ENCODE measurements at regions not wholly inside any gene's neighbourhood (a gene's known extent, or its start where the extent isn't known, plus 50 kb on each side); places are given as distances from the start of the nearest gene placed in this dataset.

DNA sequence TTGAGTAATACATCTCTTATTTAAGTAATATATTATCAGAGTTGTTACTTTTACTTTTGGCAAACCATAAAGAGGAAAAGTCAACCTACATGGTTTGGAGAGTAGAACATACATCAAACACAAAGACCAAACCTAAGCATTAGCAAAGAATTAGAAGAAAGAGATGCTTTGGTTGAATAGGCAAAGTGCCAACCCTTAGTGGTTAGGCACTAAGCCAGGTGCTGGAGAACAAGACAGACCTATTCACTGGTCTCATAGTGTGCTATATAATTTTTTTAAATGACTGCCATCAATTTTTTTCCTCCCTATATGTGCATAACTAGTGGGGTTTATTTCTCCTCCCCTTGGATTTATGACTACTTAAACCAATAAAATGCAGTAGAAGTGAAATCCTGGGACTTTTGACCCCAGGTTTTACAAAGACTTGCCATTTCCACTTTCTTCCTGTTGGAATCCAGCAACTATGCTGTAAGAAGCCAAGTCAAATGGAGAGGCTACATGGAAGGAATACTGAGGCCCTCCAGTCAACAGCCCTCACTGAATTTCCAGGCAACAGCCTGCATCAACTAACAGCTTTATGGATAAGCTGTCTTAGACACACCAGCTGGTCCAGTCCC is 69.8 kb upstream of the HAO2 start:
- no peak for DNase-seq (ENCODE audit: low read depth in 2 of 2, low spot score in 1 of 2)

DNA sequence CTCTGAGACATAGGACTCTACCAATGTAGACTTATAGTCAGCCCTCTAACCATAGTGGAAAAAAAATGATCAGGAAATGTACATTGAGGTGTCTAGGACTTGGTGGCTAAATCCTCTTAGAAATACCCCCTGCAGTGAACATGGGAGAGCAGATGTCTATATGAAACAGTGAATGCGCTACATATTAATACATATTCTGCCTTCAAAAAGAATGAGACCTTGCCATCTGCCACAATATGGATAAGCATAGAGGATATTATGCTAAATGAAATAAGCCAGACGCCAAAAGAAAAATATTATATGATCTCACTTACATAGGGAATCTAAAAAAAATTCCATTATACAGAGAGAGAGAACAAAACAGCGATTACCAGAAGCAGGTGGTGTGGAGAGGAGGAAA is 66.6 kb upstream of the HAO2 start:
- no peak for DNase-seq (ENCODE audit: low read depth in 2 of 2, low spot score in 1 of 2)

DNA sequence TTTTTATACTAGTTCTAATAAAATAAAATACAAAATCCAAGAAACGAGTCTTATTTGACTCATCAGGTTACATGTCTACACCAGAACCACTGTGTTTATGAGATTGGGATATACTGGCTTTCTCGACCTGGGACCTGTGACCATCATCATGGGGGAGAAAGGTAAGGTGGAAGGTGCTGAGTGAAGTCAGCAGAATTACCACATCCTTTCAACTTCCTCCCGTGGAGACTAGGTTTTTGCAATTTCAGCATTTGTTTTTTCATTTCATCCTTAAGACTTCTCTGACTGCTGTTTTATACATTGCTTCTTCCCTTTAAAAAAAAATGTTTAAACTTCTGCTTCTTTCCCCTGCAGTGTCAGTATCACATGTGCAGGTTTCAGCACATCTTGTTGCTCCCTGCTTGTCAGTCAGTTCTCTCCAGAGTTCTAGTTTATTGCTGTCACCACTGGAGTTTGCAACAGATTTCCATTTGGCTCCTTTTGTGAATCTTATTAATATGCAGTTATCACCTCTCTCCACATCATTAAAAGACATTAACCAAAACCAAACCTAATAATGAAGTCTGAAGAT is 60.4 kb upstream of the HAO2 start:
- DNase-seq (ENCODE audit: low read depth in 2 of 2, low spot score in 1 of 2) = no peak

DNA sequence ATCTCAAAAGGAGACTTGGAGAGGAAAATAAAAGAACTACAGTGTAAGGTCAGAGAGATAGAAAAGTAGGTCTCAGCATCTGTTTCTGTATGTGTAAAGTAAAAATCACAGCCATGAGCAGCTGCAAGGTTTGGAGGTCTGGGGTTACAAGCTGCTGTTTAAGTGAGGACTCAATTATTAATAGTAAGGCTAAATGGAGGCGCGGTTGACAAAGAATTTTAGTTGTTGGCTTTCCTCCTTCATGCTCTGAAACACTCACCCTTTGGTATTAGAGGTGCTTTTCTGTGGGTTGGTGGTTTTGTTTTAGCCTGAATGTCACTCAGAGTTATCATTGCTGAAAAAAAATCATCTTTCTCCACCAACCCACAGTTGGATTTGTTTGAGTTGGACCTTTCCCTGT is 59.8 kb upstream of the HAO2 start:
- DNase-seq (ENCODE audit: low read depth in 2 of 2, low spot score in 1 of 2) = no peak

DNA sequence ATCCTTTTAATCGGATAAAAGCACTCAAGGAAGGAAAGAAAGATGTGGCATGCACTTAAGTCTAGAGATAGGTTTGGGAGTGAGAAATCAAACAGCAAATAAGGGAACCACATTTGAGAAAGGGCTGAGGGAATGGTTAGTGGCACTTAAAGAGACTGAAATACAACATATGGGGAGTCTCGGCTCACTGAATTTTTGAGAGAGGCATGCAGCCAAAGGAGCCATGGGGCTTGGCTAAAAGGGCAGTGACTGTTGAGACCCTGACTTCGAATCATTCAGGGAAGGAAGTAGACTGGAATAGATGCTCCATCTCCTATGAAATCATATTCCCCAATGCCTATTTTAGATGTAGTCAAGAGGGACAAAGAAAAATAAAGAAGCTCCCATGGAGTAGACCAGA is 58.3 kb upstream of the HAO2 start:
- DNase-seq (ENCODE audit: low read depth in 2 of 2, low spot score in 1 of 2) = no peak

DNA sequence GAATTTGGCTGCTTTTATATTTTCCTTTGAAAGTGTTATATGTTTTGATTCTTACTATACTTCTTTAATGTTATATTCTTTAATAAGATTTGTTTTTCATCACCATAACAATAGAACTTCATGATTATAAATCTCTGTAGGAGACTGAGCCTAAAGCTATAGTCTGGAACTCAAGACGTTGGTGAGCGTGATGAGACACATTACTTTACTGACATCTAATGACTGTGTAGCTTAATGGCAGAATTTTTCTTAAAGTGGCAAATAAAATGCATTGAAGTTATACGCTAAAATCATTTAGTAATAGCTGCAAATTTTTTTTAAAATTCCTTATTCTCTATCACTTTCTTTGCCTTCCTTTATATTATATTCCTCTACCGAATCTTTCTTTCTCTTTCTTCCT is 56.1 kb upstream of the HAO2 start:
- DNase-seq (ENCODE audit: low read depth in 2 of 2, low spot score in 1 of 2) = no peak

DNA sequence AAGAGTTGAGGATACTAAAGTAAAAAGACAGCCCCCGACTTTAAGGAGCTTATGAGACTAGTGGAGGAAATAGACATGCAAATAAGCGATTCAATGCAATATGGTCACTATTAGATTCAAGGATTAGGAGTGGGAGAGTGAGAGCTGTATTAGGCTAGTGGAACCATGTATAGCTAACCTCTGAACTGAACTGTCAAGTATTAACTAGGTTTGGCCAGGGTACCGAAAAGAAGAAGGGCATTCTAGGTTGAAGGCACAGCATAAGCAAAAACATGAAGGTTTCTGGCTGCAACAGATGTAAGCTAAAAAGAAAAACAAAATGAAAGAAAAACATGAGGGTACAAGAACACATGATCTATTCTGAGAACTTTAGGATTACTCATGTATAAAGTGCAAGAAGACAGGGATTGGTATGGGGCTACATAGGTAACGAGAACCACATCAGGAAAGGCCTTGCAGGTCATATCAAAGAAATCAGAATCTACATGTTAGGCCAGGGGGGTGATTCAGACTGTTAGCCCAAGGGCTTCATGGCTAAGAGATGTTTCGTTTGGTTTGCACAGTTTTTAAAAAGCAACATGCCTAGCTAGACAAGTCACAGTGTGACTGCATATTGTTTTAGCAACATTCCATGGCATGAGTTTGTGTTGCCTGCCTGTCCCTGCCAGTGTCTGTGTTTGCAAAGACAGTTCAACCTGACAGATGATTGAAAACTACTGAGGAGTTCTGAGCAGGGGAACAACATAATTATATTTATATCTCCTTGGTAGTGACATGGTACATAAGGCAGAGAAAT is 54.4 kb upstream of the HAO2 start:
- no peak for DNase-seq (ENCODE audit: low read depth in 2 of 2, low spot score in 1 of 2)

DNA sequence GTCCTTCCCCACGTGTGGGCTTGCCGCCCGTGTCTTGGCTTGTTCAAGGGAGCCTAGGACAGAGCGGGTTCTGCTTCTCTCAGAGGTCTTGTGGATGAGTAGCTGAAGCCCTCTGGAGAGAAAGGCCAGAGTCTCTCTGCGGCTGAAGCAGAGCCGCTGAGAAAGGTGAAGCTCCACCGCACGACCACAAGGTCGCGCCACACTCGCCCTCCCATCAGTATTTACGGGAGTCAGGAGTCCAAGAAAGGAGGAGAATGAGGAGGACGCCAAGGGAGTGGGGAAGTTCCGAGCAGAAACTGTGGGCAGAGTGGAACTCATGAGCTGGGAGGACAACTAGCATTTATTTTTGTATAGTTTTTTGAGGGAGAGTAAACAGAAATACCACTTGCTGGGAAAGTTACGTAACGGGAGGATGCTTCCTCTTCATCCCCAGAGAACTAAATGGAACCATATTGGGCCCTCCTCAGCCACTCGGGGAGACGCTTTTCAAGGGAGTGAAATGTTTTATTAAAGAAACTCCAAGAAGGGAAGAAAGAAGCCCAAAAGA is 51.6 kb upstream of the HAO2 start:
- no peak for DNase-seq (ENCODE audit: low read depth in 2 of 2, low spot score in 1 of 2)

DNA sequence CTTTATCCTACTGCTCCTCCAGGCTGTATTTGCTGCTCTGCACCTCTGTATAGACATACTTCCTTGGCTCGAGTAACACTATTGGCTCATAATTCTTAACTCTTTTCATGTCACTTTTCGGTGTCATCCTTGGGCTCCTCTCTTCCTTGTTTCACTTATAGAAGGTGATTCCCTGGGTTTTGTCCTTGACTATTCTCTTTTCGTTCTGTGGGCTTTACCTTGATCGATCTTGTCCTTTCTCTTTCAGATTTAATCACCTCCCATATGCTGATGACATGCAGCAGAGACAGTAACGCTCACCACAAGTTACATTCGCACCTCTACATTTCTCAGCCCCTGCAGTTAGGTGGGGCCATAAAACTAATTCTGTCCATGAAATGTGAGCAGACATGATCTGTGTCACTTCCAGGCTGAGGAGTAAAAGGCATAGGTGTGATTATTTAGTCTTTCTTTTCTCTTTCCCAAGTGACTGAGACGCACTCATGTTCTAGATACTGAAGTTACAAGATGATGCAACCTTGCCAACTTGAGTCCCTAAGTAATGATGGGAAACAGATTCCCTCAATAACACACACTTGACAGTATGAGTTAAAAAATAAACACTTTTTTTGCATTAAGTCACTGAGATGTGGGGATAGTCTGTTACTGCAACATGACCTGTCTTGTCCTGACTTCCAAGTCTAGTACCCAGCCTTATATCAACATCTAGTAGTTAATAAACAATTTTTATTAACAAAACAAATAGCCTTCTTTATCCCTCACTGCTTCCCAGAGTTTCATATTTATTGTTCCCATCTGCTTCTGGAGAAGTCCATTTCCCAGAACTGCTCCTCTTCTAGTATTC is 49.9 kb upstream of the HAO2 start:
- DNase-seq (ENCODE audit: low read depth in 2 of 2, low spot score in 1 of 2) = no peak

Data from stimulated activated CD8-positive, alpha-beta memory T cell treated with anti-CD3 and anti-CD28 coated beads, Interleukin-4, amount 100 ng/mL, for 4 hours (primary cell).